A549 (cell line): ENCODE measurements at regions not wholly inside any gene's neighbourhood (a gene's known extent, or its start where the extent isn't known, plus 50 kb on each side); places are given as distances from the start of the nearest gene placed in this dataset.

Source experiments
- ATAC-seq, 2 experiments: fragments of 200-7000 bp in 1 of 2; fragments of >200 bp in 1 of 2; cut with Nextera tagmentation in 1 of 2; cut with Tn5 transposase in 1 of 2; 3 replicates each; pipeline versions ENCODE4 v1.8.0 to v1.9.1; 2018 to 2020; ENCODE audit warnings: mild to moderate bottlenecking in 1 of 2, moderate library complexity in 1 of 2
- CTCF ChIA-PET: fragments of 300-600 bp; sonication (Branson Sonifier 250); formaldehyde crosslinking; extraction: SDS; loops from one replicate; lab custom pipeline; 2021; ENCODE audit warnings: antibody characterized with exemption, inconsistent platforms; lab: Yijun Ruan, JAX
- POLR2A ChIA-PET: fragments of 350-600 bp; formaldehyde crosslinking; extraction: SDS; loops from one replicate; lab custom pipeline; 2021; ENCODE audit warnings: antibody characterized with exemption, inconsistent platforms; lab: Yijun Ruan, JAX
- DNase-seq, 2 experiments: peaks; one replicate each; pipeline versions ENCODE4 v3.0.0 to v3.0.0-alpha.2; 2011 to 2016; ENCODE audit warnings: low read depth in 1 of 2, low spot score in 1 of 2
- FAIRE-seq: peaks from 2 replicates; lab custom pipeline; 2011; peaks lifted over from hg19 to GRCh38; lab: Jason Lieb, UNC
- H3K27ac ChIP-seq, 2 experiments: fragments of >200 bp; sonication (Bioruptor Twin); formaldehyde crosslinking; 3 replicates each; pipeline ENCODE4 v1.5.1; 2016 to 2017
- H3K4me1 ChIP-seq: fragments of >200 bp; sonication (Bioruptor Twin); formaldehyde crosslinking; 3 replicates; pipeline ENCODE4 v1.6.1; 2016
- H3K4me2 ChIP-seq: fragments of >200 bp; sonication (Bioruptor Twin); formaldehyde crosslinking; 3 replicates; pipeline ENCODE4 v1.6.1; 2016
- H3K4me3 ChIP-seq: fragments of >200 bp; sonication (Bioruptor Twin); formaldehyde crosslinking; 3 replicates; pipeline ENCODE4 v1.5.1; 2016
- H3K9me3 ChIP-seq: fragments of >200 bp; sonication (Bioruptor Twin); formaldehyde crosslinking; 3 replicates; pipeline ENCODE4 v1.6.1; 2016
- BHLHE40 ChIP-seq: IDR thresholded peaks from 2 replicates; pipeline ENCODE4 v1.6.1; 2012; ENCODE audit warnings: low read depth, low read length, inconsistent platforms
- CBX8 ChIP-seq: fragments of 200-600 bp; sonication (generic); IDR thresholded peaks from 2 replicates; pipeline ENCODE4 v1.6.1; 2016
- CHD4 ChIP-seq: fragments of 200-600 bp; sonication (generic); IDR thresholded peaks from 2 replicates; pipeline ENCODE4 v1.6.1; 2016; ENCODE audit warnings: antibody characterized with exemption, mild to moderate bottlenecking, borderline replicate concordance
- E2F6 ChIP-seq: IDR thresholded peaks from 2 replicates; pipeline ENCODE4 v1.6.1; 2012; ENCODE audit warnings: low read depth, borderline replicate concordance
- ELK1 ChIP-seq: fragments of 150-350 bp; IDR thresholded peaks from 2 replicates; pipeline ENCODE4 v1.6.1; 2014; ENCODE audit warnings: low read depth, mild to moderate bottlenecking, low read length
- ESRRA ChIP-seq: fragments of 150-350 bp; IDR thresholded peaks from 2 replicates; pipeline ENCODE4 v1.6.1; 2014; ENCODE audit warnings: mild to moderate bottlenecking, low read length, borderline replicate concordance
- FOSB ChIP-seq: fragments of 250-450 bp; sonication (Bioruptor Pico); IDR thresholded peaks from 2 replicates; pipeline ENCODE4 v1.5.0; 2020; ENCODE audit warnings: mild to moderate bottlenecking, moderate library complexity
- GATA3 ChIP-seq: IDR thresholded peaks from 2 replicates; pipeline ENCODE4 v1.6.1; 2012; ENCODE audit warnings: borderline replicate concordance
- HDAC2 ChIP-seq: fragments of 200-600 bp; sonication (generic); IDR thresholded peaks from 2 replicates; pipeline ENCODE4 v1.6.1; 2016
- HEYL ChIP-seq: fragments of 250-450 bp; sonication (Bioruptor Pico); IDR thresholded peaks from 2 replicates; pipeline ENCODE4 v1.8.0; 2021; ENCODE audit warnings: mild to moderate bottlenecking, moderate library complexity
- HOXB13 ChIP-seq: fragments of 250-450 bp; sonication (Bioruptor Pico); IDR thresholded peaks from 2 replicates; pipeline ENCODE4 v1.5.0; 2020; ENCODE audit warnings: low read depth, mild to moderate bottlenecking, moderate library complexity
- MAX ChIP-seq: IDR thresholded peaks from 2 replicates; pipeline ENCODE4 v1.6.1; 2012
- MYC ChIP-seq: IDR thresholded peaks from 2 replicates; pipeline ENCODE4 v1.6.1; 2012; ENCODE audit warnings: mild to moderate bottlenecking, inconsistent platforms, low read length, improper control_type of control experiment, borderline replicate concordance
- NPAS2 ChIP-seq: fragments of 250-450 bp; sonication (Bioruptor Pico); IDR thresholded peaks from 2 replicates; pipeline ENCODE4 v1.8.0; 2022; ENCODE audit warnings: mild to moderate bottlenecking, moderate library complexity, borderline replicate concordance
- PHF8 ChIP-seq: fragments of 200-600 bp; sonication (generic); IDR thresholded peaks from 2 replicates; pipeline ENCODE4 v1.6.1; 2016; ENCODE audit warnings: low read depth, mild to moderate bottlenecking, antibody characterized with exemption, moderate library complexity, borderline replicate concordance
- POLR2AphosphoS2 ChIP-seq: conservative IDR thresholded peaks from 2 replicates; pipeline ENCODE4 v1.6.1; 2012; ENCODE audit warnings: low read length, improper control_type of control experiment, inconsistent platforms
- RARB ChIP-seq: fragments of 250-450 bp; sonication (Bioruptor Pico); IDR thresholded peaks from 2 replicates; pipeline ENCODE4 v1.8.0; 2021; ENCODE audit warnings: mild to moderate bottlenecking, moderate library complexity
- RCOR1 ChIP-seq: fragments of 150-350 bp; IDR thresholded peaks from 2 replicates; pipeline ENCODE4 v1.6.1; 2014; ENCODE audit warnings: antibody characterized with exemption, low read length, low read depth
- SREBF2 ChIP-seq: fragments of 450-650 bp; IDR thresholded peaks from 2 replicates; pipeline ENCODE4 v1.6.1; 2014; ENCODE audit warnings: mild to moderate bottlenecking, moderate library complexity
- ZC3H11A ChIP-seq: fragments of 450-650 bp; IDR thresholded peaks from 2 replicates; pipeline ENCODE4 v1.6.1; 2014; ENCODE audit warnings: antibody characterized with exemption, mild to moderate bottlenecking
- ZFP36 ChIP-seq: fragments of 450-650 bp; IDR thresholded peaks from 2 replicates; pipeline ENCODE4 v1.6.1; 2014; ENCODE audit warnings: borderline replicate concordance; ENCODE audit not compliant: partially characterized antibody
- whole genome bisulfite sequencing: methylation state at CpG from one replicate; pipeline ENCODE4 v1.1.6; 2017; ENCODE audit errors: missing lambda C conversion rate; 5-methylcytosine and 5-hydroxymethylcytosine counted together
- TF ChIP-seq, protein P1 (sequence below): IDR thresholded peaks from 2 replicates; pipeline ENCODE4 v1.6.1; 2012
- TF ChIP-seq, protein P2 (sequence below): fragments of >200 bp; sonication (Bioruptor Twin); formaldehyde crosslinking; IDR thresholded peaks from 3 replicates; pipeline ENCODE4 v1.5.1; 2016

DNA sequence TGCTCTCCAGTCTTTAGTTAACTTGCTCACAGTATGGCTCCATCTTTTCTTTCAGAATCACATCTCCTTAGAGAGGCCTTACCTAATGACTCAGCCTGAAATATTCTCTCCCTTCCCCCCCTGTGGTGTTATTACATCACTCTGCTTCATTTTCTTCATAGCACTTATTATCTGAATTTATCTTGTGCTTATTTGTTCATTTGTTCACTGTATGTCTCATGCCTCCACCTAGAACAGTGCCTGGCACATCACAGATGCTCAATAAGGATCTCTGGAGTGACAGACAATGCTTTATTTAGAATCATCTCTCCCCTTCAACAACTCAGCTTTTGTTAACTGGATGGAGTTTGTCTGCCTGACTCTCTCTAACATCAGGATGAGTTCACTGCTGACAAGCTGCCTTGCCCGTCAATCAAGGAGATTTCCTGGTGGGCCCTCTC lies 96.6 kb upstream of the MAN1A1 start:
- WGBS = 43% methylated on average over 1 of the region's 1 CpG
- no peak overlapping the region for H3K27ac ChIP-seq
- ChIA-PET POLR2A (no interaction called here), CTCF (no interaction called here)
- DNase-seq (no peak), ATAC-seq (no peak), FAIRE-seq (no peak)
- H3K4me2 ChIP-seq = no peak overlapping the region
- H3K4me1 ChIP-seq = no peaks in the 10 kb centered on the region
- no peak overlapping the region for H3K4me3 ChIP-seq
- H3K9me3 ChIP-seq = no peaks in the 10 kb centered on the region
- TF ChIP-seq RCOR1 (no peak), NPAS2 (CRISPR knock-in tag) (no peak), POLR2AphosphoS2 (no peak), ZC3H11A (no peak), PHF8 (no peak), E2F6 (no peak)
- TF ChIP-seq, protein P1, sequence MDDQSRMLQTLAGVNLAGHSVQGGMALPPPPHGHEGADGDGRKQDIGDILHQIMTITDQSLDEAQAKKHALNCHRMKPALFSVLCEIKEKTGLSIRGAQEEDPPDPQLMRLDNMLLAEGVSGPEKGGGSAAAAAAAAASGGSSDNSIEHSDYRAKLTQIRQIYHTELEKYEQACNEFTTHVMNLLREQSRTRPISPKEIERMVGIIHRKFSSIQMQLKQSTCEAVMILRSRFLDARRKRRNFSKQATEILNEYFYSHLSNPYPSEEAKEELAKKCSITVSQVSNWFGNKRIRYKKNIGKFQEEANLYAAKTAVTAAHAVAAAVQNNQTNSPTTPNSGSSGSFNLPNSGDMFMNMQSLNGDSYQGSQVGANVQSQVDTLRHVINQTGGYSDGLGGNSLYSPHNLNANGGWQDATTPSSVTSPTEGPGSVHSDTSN = no peak

- CTCF ChIA-PET = no interaction called here
- DNase-seq (no peak), FAIRE-seq (no peak), ATAC-seq (no peak)
- POLR2A ChIA-PET = no interaction called here
- no peaks in the 10 kb centered on the region for H3K4me1 ChIP-seq
- no peak for TF ChIP-seq HDAC2
- no peak for TF ChIP-seq MYC
- no peak for TF ChIP-seq GATA3
- no peak for TF ChIP-seq NPAS2 (CRISPR knock-in tag)
- no peak for TF ChIP-seq ZFP36
- no peak for TF ChIP-seq HEYL (CRISPR knock-in tag)
- TF ChIP-seq CBX8 = no peak
- TF ChIP-seq E2F6 = no peak
- TF ChIP-seq SREBF2 = no peak
- no peak for TF ChIP-seq ELK1
- no peak for TF ChIP-seq HOXB13 (CRISPR knock-in tag)
- no peak for TF ChIP-seq CHD4
- TF ChIP-seq MAX = no peak
- TF ChIP-seq ESRRA = no peak
- no peak for TF ChIP-seq BHLHE40
- no peak for TF ChIP-seq POLR2AphosphoS2
- TF ChIP-seq, protein P2, sequence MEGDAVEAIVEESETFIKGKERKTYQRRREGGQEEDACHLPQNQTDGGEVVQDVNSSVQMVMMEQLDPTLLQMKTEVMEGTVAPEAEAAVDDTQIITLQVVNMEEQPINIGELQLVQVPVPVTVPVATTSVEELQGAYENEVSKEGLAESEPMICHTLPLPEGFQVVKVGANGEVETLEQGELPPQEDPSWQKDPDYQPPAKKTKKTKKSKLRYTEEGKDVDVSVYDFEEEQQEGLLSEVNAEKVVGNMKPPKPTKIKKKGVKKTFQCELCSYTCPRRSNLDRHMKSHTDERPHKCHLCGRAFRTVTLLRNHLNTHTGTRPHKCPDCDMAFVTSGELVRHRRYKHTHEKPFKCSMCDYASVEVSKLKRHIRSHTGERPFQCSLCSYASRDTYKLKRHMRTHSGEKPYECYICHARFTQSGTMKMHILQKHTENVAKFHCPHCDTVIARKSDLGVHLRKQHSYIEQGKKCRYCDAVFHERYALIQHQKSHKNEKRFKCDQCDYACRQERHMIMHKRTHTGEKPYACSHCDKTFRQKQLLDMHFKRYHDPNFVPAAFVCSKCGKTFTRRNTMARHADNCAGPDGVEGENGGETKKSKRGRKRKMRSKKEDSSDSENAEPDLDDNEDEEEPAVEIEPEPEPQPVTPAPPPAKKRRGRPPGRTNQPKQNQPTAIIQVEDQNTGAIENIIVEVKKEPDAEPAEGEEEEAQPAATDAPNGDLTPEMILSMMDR = no peak
- no peak for TF ChIP-seq FOSB (CRISPR knock-in tag)
- no peak for TF ChIP-seq RARB (CRISPR knock-in tag)
- 81% methylated on average over 4 of the region's 4 CpGs for WGBS
- H3K9me3 ChIP-seq = no peaks in the 10 kb centered on the region
- H3K4me3 ChIP-seq = no peak overlapping the region
- H3K27ac ChIP-seq = no peak overlapping the region
- no peak overlapping the region for H3K4me2 ChIP-seq
Measured at GRCh38 chr6:119445666-119446065, 96.1 kb upstream of the MAN1A1 start.
